Ishikawa (cell line): ENCODE measurements at regions not wholly inside any gene's neighbourhood (a gene's known extent, or its start where the extent isn't known, plus 50 kb on each side); places are given as distances from the start of the nearest gene placed in this dataset.

Source experiments
- CEBPB ChIP-seq: IDR thresholded peaks from 2 replicates; pipeline ENCODE4 v1.6.1; 2012
- TCF12 ChIP-seq: IDR thresholded peaks from 2 replicates; pipeline ENCODE4 v1.6.1; 2012; ENCODE audit warnings: low read depth
- YY1 ChIP-seq: IDR thresholded peaks from 2 replicates; pipeline ENCODE4 v1.6.1; 2012; ENCODE audit warnings: low read depth

DNA sequence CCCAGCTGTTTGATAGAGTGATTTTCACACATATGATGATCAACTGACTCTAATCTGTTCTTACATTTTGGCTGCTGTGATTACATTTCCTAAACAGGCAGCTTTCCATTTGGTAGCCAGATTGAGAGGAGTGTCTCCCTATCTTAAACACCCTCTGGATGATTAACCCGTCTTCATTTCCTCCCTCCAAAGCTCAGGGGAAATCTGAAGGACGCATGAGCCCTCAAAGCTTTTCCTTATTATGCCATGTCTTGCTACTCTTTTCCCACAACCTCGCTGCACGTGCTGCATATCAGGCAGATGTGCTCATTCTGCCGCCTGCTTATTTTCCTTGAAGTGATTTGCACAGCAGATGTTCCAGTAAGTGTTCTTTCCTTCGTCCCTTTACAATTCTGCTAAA, 837.4 kb downstream of the LRRTM4 start:
- TF ChIP-seq TCF12 (no peak), CEBPB (no peak), YY1 (no peak)
